Esophagus squamous epithelium (tissue), 5 donors: ENCODE measurements at regions not wholly inside any gene's neighbourhood (a gene's known extent, or its start where the extent isn't known, plus 50 kb on each side); places are given as distances from the start of the nearest gene placed in this dataset.
A peak's percentile ranks its signal among the peaks of the same experiment; 100 is the strongest.

Experiments
- DNase-seq: peaks from one replicate; lab custom pipeline; 2025; lab: John Stamatoyannopoulos, UW
- H3K27ac ChIP-seq, 4 donors: fragments of 200-600 bp; sonication (generic); one replicate each; pipeline ENCODE4 v1.5.1; 2016 to 2019; ENCODE audit warnings: mild to moderate bottlenecking in 1 of 4
- H3K27me3 ChIP-seq, 4 donors: fragments of 200-600 bp; sonication (generic); 1 replicate in 3 of 4; 2 replicates in 1 of 4; pipeline versions ENCODE4 v1.5.1 to v1.6.0; 2017 to 2021; ENCODE audit warnings: antibody characterized with exemption in 1 of 4
- H3K36me3 ChIP-seq, 3 donors: fragments of 200-600 bp; sonication (generic); one replicate each; pipeline ENCODE4 v1.5.1; 2016 to 2019
- H3K4me1 ChIP-seq, 3 donors: fragments of 200-600 bp; sonication (generic); one replicate each; pipeline ENCODE4 v1.5.1; 2017 to 2019
- H3K4me3 ChIP-seq, 4 donors: fragments of 200-600 bp; sonication (generic); 1 replicate in 3 of 4; 2 replicates in 1 of 4; pipeline ENCODE4 v1.5.1; 2016 to 2019; ENCODE audit warnings: mild to moderate bottlenecking in 2 of 4, moderate library complexity in 1 of 4
- H3K9me3 ChIP-seq, 3 donors: fragments of 200-600 bp; sonication (generic); one replicate each; pipeline ENCODE4 v1.5.1; 2016 to 2019
- POLR2A ChIP-seq, 4 donors: fragments of 450-650 bp; IDR thresholded peaks; one replicate each; pipeline ENCODE4 v1.6.1; 2017; ENCODE audit warnings: antibody characterized with exemption in 4 of 4, mild to moderate bottlenecking in 4 of 4, moderate library complexity in 3 of 4
- WGBS, 2 donors: methylation state at CpG; one replicate each; pipeline ENCODE4 v1.1.5; 2018; 5-methylcytosine and 5-hydroxymethylcytosine counted together
- intact Hi-C: fragments of 100-400 bp; cut with DNase I; formaldehyde crosslinking; loops from one replicate; pipeline ENCODE4 v1.15.0; 2022
- TF ChIP-seq, protein P1 (sequence below), 6 experiments: fragments of 450-650 bp in 4 of 6; fragments of 200-600 bp in 2 of 6; sonication (generic) in 2 of 6; IDR thresholded peaks; one replicate each; pipeline ENCODE4 v1.5.1; 2016 to 2019; ENCODE audit warnings: antibody characterized with exemption in 6 of 6, mild to moderate bottlenecking in 4 of 6, moderate library complexity in 4 of 6
- donor health status: DM: yes; HTN: yes; CAD: no.

DNA sequence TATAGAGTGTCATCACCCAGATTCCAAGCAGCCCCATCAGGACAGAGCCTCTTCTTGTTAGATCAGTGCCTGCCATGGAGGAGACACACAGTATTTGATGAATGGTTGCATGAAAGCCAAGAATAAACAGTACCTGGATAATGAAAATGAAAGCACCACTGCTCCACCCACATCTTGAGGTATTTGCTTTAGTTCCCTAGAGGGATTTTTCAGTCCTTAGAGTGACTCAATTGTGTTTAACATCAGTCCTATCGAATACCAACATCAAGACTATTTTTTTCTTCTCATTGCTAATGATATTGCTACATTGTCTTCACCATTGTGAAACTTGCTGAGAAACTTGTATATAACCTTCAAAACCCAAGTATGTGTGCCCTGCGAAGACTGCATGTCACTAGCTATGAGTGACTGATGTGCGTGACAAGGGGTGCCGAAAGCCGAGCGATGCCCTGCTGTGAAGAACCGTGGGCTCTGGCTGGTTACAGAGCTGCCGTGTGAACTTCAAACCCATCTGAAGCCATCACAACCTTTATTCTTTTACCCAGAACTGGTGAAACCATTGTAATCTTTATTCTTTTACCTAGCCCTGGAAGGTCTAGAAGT lies 211.3 kb upstream of the FAT1 start:
- Histone ChIP-seq H3K27me3 (no peaks in the 10 kb centered on the region), H3K27ac (no peak overlapping the region), H3K4me3 (no peak overlapping the region), H3K4me1 (peaks cover 0 to 14% (median 0%) of the 10 kb centered on the region in 3 donors), H3K9me3 (no peaks in the 10 kb centered on the region), H3K36me3 (no peaks in the 10 kb centered on the region)
- intact Hi-C loops, result no loop called here
- no peak for TF ChIP-seq POLR2A (IDR thresholded peaks at IDR 0.05)
- TF ChIP-seq, protein P1, sequence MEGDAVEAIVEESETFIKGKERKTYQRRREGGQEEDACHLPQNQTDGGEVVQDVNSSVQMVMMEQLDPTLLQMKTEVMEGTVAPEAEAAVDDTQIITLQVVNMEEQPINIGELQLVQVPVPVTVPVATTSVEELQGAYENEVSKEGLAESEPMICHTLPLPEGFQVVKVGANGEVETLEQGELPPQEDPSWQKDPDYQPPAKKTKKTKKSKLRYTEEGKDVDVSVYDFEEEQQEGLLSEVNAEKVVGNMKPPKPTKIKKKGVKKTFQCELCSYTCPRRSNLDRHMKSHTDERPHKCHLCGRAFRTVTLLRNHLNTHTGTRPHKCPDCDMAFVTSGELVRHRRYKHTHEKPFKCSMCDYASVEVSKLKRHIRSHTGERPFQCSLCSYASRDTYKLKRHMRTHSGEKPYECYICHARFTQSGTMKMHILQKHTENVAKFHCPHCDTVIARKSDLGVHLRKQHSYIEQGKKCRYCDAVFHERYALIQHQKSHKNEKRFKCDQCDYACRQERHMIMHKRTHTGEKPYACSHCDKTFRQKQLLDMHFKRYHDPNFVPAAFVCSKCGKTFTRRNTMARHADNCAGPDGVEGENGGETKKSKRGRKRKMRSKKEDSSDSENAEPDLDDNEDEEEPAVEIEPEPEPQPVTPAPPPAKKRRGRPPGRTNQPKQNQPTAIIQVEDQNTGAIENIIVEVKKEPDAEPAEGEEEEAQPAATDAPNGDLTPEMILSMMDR (IDR thresholded peaks at IDR 0.05), result no peak
- 88 to 91% methylated on average over 8 of the region's 8 CpGs for WGBS, 2 donors
- no peak for DNase-seq

DNA sequence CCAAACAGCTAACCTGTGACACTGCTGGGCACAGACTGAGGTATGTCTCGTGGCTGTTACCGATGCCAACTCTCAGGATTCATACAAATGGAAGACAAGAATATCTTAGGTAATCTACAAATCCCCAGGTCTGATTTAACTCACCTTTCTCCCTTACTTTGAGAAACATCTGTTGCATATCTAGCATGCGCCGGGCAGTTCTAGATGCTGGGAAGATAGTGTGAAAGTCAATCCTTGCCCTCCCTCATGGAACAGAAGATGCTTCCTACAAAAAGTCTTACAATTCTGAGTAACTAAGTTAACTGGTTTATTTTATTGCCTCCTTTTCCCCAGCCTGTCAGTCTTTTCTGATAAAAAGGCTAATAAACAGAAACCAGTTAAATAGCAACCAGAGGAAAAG lies 212.2 kb upstream of the FAT1 start:
- no peak overlapping the region for H3K4me3 ChIP-seq
- DNase-seq, result no peak
- no peaks in the 10 kb centered on the region for H3K27me3 ChIP-seq
- H3K36me3 ChIP-seq, result no peaks in the 10 kb centered on the region
- H3K27ac ChIP-seq, result no peak overlapping the region
- intact Hi-C loops, result no loop called here
- no peaks in the 10 kb centered on the region for H3K9me3 ChIP-seq
- no peak for TF ChIP-seq POLR2A (IDR thresholded peaks at IDR 0.05)
- TF ChIP-seq, protein P1 (IDR thresholded peaks at IDR 0.05), result no peak
- peaks cover 0 to 14% (median 0%) of the 10 kb centered on the region in 3 donors for H3K4me1 ChIP-seq
- WGBS, 2 donors, result 74 to 94% methylated on average over 3 to 4 of the region's 4 CpGs

DNA sequence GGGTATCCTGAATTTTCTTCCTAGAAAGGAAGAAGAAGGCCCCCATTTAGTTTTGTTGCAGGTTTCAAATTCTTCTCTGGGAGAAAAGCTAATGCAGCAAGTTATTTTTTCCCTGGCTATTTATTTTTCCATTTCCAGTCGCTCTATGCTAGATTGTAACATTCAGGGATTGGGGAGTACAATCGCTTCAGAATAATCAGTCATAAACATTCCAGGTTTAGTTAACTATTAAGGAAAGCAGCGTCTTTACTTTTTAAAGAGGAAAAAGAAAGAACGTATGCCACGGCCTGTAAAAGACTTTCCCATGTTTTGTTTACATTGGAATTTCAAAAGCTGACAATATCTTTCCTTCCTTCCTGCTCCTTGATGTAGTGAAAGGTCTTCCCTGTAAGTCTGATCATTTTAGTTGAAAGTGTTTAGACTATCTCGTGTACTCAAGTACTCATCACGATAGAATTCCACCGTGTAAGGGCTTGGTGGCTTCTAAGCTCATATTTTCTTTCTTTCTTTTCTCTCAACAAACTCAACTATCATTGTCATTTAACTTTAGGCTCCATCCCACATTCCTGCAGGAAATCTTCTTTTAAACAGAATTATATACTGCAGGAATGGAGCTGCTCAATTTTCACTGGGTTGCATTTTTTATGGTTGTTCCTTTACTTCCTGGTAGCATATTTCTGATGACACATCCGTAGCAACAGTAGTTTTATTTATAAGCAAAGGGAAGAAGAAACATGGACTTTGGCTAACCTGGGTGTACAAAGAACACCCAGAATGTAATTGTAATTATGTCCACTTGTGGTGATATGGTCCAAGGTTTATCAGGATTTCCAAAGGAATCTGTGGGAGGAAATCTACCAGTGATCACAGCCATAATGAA lies 213.1 kb upstream of the FAT1 start:
- peak overlapping the region in 2 of 4 donors; percentile 31 to 32 for H3K27ac ChIP-seq
- intact Hi-C loops, result no loop called here
- peaks cover 0 to 14% (median 0%) of the 10 kb centered on the region in 3 donors for H3K4me1 ChIP-seq
- no peaks in the 10 kb centered on the region for H3K27me3 ChIP-seq
- TF ChIP-seq, protein P1 (IDR thresholded peaks at IDR 0.05), result peak in 4 of 6 experiments; percentile 9 to 42 (median 11)
- no peak for TF ChIP-seq POLR2A (IDR thresholded peaks at IDR 0.05)
- DNase-seq, result no peak
- WGBS, 2 donors, result 26 to 35% methylated on average over 9 of the region's 9 CpGs
- H3K4me3 ChIP-seq, result peak overlapping the region in 1 of 4 donors; percentile 7
- no peaks in the 10 kb centered on the region for H3K9me3 ChIP-seq
- H3K36me3 ChIP-seq, result no peaks in the 10 kb centered on the region

DNA sequence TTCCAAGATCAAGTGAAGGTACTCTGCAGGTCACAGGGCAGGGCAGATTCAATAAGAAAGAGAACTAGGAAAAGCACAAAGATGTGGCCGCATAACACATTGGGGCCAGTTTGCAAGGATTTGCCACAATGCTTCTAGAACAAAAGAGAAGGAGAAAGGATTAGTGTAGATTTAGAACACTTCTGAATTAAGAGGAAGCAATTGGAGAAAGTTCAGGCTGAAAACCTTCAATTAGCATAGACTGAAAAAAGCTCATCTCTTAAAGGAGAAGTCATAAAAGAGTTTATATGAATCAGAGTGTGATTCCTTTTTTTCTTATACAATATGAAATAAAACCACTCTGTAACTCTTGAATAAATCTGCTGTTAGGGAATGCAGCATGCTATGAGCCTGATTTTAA lies 215.6 kb upstream of the FAT1 start:
- TF ChIP-seq POLR2A (IDR thresholded peaks at IDR 0.05), result no peak
- TF ChIP-seq, protein P1 (IDR thresholded peaks at IDR 0.05), result no peak
- no peaks in the 10 kb centered on the region for H3K27me3 ChIP-seq
- intact Hi-C loops, result no loop called here
- H3K36me3 ChIP-seq, result no peaks in the 10 kb centered on the region
- no peak overlapping the region for H3K27ac ChIP-seq
- WGBS, 2 donors, result 56 to 71% methylated on average over 1 of the region's 1 CpG
- no peaks in the 10 kb centered on the region for H3K9me3 ChIP-seq
- H3K4me1 ChIP-seq, result peaks cover 0 to 14% (median 0%) of the 10 kb centered on the region in 3 donors
- no peak overlapping the region for H3K4me3 ChIP-seq
- no peak for DNase-seq

DNA sequence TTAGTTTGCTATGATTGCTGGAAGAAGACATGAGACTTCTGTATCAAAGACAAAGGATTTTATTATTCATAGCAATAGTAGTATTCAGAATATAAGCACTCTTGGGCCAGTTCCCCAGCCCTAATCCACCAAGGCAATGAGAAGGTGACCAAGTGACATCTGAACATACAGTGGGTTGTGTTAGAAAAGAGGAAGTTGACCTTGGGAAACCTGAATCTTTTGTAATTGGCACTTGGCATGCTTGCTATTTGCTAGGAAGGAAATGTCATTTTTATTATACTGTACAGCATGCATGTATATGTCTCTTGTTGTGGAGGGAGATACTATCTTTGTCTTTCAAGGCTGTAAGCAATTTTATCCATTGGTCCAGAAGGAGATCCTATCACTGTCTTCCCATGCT lies 216.1 kb upstream of the FAT1 start:
- TF ChIP-seq POLR2A (IDR thresholded peaks at IDR 0.05), result no peak
- TF ChIP-seq, protein P1 (IDR thresholded peaks at IDR 0.05), result no peak
- H3K4me1 ChIP-seq, result peaks cover 0 to 14% (median 0%) of the 10 kb centered on the region in 3 donors
- no peak overlapping the region for H3K27ac ChIP-seq
- H3K36me3 ChIP-seq, result no peaks in the 10 kb centered on the region
- H3K9me3 ChIP-seq, result no peaks in the 10 kb centered on the region
- H3K4me3 ChIP-seq, result no peak overlapping the region
- no peaks in the 10 kb centered on the region for H3K27me3 ChIP-seq
- intact Hi-C loops, result no loop called here
- no peak for DNase-seq
